ENCODE measurements at regions not wholly inside any gene's neighbourhood (a gene's known extent, or its start where the extent isn't known, plus 50 kb on each side); places are given as distances from the start of the nearest gene placed in this dataset.

DNA sequence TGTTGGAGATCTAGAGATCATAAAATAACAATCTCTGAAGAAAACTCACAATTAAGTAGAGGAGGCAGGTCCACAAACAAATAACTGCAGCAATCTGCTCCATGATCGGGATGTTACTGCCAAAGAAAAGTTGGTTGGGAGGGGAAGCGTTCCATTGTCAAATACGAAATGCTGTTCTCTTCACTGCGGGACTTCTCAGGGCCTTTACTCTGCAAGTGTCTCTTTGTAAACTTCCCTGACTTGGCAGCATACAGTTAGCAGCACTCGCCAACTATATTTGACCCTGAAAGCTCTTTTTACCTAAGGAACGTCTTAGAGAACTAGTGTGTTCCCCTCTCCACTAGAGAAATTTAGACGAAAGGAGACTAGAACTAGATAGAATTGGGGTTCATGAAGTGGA is 780.7 kb upstream of the TBX3 start:
- no peak for TF ChIP-seq POLR2AphosphoS5 (IDR thresholded peaks at IDR 0.05)
- TF ChIP-seq CTCF (IDR thresholded peaks at IDR 0.05; ENCODE audit: poor library complexity, severe bottlenecking), result no peak
- TF ChIP-seq TAF1 (IDR thresholded peaks at IDR 0.05; ENCODE audit: low read depth), result no peak
